Astrocyte (in vitro differentiated cells and primary cell): ENCODE measurements at regions not wholly inside any gene's neighbourhood (a gene's known extent, or its start where the extent isn't known, plus 50 kb on each side); places are given as distances from the start of the nearest gene placed in this dataset.

Experiments
- DNase-seq: peaks from one replicate; pipeline ENCODE4 v3.0.0-alpha.2; 2010; ENCODE audit warnings: low read depth
- FAIRE-seq: peaks from 2 replicates; lab custom pipeline; 2011; peaks lifted over from hg19 to GRCh38; lab: Jason Lieb, UNC
- H2AFZ ChIP-seq: 2 replicates; pipeline ENCODE4 v1.6.0; 2012; ENCODE audit warnings: low read depth, low read length, inconsistent platforms
- H3K27ac ChIP-seq: 2 replicates; pipeline ENCODE4 v1.5.1; 2011; ENCODE audit warnings: low read depth, low read length, inconsistent platforms
- H3K27me3 ChIP-seq: 2 replicates; pipeline ENCODE4 v1.6.0; 2011; ENCODE audit warnings: low read length, inconsistent platforms; ENCODE audit not compliant: insufficient read depth
- H3K36me3 ChIP-seq: 2 replicates; pipeline ENCODE4 v1.5.1; 2011; ENCODE audit warnings: low read length, inconsistent platforms; ENCODE audit not compliant: insufficient read depth
- H3K4me1 ChIP-seq: 2 replicates; pipeline ENCODE4 v1.5.1; 2011; ENCODE audit warnings: low read length, inconsistent platforms; ENCODE audit not compliant: insufficient read depth
- H3K4me2 ChIP-seq: 2 replicates; pipeline ENCODE4 v1.6.0; 2012; ENCODE audit warnings: low read length, inconsistent platforms
- H3K4me3 ChIP-seq: 2 replicates; pipeline ENCODE4 v1.5.1; 2011; ENCODE audit warnings: low read depth, mild to moderate bottlenecking, low read length, inconsistent platforms; ENCODE audit not compliant: insufficient read depth
- H3K79me2 ChIP-seq: 2 replicates; pipeline ENCODE4 v1.6.0; 2012; ENCODE audit warnings: mild to moderate bottlenecking, low read length, inconsistent platforms; ENCODE audit not compliant: insufficient read depth
- H3K9ac ChIP-seq: 2 replicates; pipeline ENCODE4 v1.6.0; 2012; ENCODE audit warnings: mild to moderate bottlenecking, low read length, inconsistent platforms
- H3K9me3 ChIP-seq: 2 replicates; pipeline ENCODE4 v1.5.1; 2012; ENCODE audit warnings: low read depth, mild to moderate bottlenecking, low read length, inconsistent platforms; ENCODE audit not compliant: insufficient read depth
- H4K20me1 ChIP-seq: 2 replicates; pipeline ENCODE4 v1.6.0; 2012; ENCODE audit warnings: low read length, inconsistent platforms; ENCODE audit not compliant: insufficient read depth
- H3K27ac Mint-ChIP-seq: one replicate; pipeline ENCODE4 v1.8.0; 2021; ENCODE audit warnings: mild to moderate bottlenecking, mixed read lengths; ENCODE audit not compliant: unreplicated experiment
- H3K27me3 Mint-ChIP-seq: one replicate; pipeline ENCODE4 v1.8.0; 2021; ENCODE audit warnings: low read depth, mixed read lengths; ENCODE audit not compliant: unreplicated experiment
- H3K36me3 Mint-ChIP-seq: one replicate; pipeline ENCODE4 v1.8.0; 2021; ENCODE audit warnings: low read depth, mixed read lengths; ENCODE audit not compliant: unreplicated experiment
- H3K4me1 Mint-ChIP-seq: one replicate; pipeline ENCODE4 v1.8.0; 2021; ENCODE audit warnings: low read depth, mixed read lengths; ENCODE audit not compliant: unreplicated experiment
- H3K4me3 Mint-ChIP-seq: one replicate; pipeline ENCODE4 v1.8.0; 2021; ENCODE audit warnings: mild to moderate bottlenecking, moderate library complexity, mixed read lengths; ENCODE audit not compliant: unreplicated experiment
- H3K9me3 Mint-ChIP-seq: one replicate; pipeline ENCODE4 v1.8.0; 2021; ENCODE audit warnings: mild to moderate bottlenecking, mixed read lengths; ENCODE audit not compliant: unreplicated experiment
- CTCF ChIP-seq: IDR thresholded peaks from 2 replicates; pipeline ENCODE4 v1.5.1; 2011; ENCODE audit warnings: low read depth, mild to moderate bottlenecking, inconsistent platforms, low read length, moderate library complexity; ENCODE audit not compliant: insufficient read depth
- EZH2 ChIP-seq: IDR thresholded peaks from 2 replicates; pipeline ENCODE4 v1.6.1; 2012; ENCODE audit warnings: mild to moderate bottlenecking, low read length, inconsistent platforms; ENCODE audit not compliant: insufficient read depth

GRCh38 chr22:47817380-47817779 lies 1054.9 kb downstream of the TBC1D22A start:
- peaks cover 14% of the 10 kb centered on the region for H3K9me3 ChIP-seq
- TF ChIP-seq EZH2 (no peak), CTCF (no peak)

GRCh38 chr22:47816863-47817210 lies 1054.4 kb downstream of the TBC1D22A start:
- Mint-ChIP-seq H3K36me3 (no peaks in the 10 kb centered on the region), H3K9me3 (peaks cover 6% of the 10 kb centered on the region), H3K27me3 (peaks cover 35% of the 10 kb centered on the region), H3K4me1 (no peaks in the 10 kb centered on the region), H3K27ac (no peak overlapping the region), H3K4me3 (no peak overlapping the region)
- no peaks in the 10 kb centered on the region for H3K36me3 ChIP-seq
- no peak overlapping the region for H3K4me2 ChIP-seq
- no peak overlapping the region for H2AFZ ChIP-seq
- peaks cover 14% of the 10 kb centered on the region for H3K9me3 ChIP-seq
- TF ChIP-seq EZH2 (no peak), CTCF (no peak)
- no peak overlapping the region for H3K27ac ChIP-seq
- DNase-seq (no peak), FAIRE-seq (no peak)
- H3K27me3 ChIP-seq, result no peaks in the 10 kb centered on the region
- no peaks in the 10 kb centered on the region for H4K20me1 ChIP-seq
- H3K4me1 ChIP-seq, result no peaks in the 10 kb centered on the region
- H3K4me3 ChIP-seq, result no peak overlapping the region
- H3K79me2 ChIP-seq, result no peaks in the 10 kb centered on the region
- H3K9ac ChIP-seq, result no peak overlapping the region

More at GRCh38 chr22:47817380-47817779, 1054.9 kb downstream of the TBC1D22A start:
- Histone ChIP-seq H3K36me3 (no peaks in the 10 kb centered on the region), H3K9ac (no peak overlapping the region), H3K4me1 (no peaks in the 10 kb centered on the region), H3K4me3 (no peak overlapping the region), H3K79me2 (no peaks in the 10 kb centered on the region), H2AFZ (no peak overlapping the region), H4K20me1 (no peaks in the 10 kb centered on the region), H3K27ac (no peak overlapping the region), H3K27me3 (no peaks in the 10 kb centered on the region), H3K4me2 (no peak overlapping the region)
- H3K4me1 Mint-ChIP-seq, result no peaks in the 10 kb centered on the region
- DNase-seq (no peak), FAIRE-seq (no peak)
- peaks cover 6% of the 10 kb centered on the region for H3K9me3 Mint-ChIP-seq
- H3K4me3 Mint-ChIP-seq, result no peak overlapping the region
- no peak overlapping the region for H3K27ac Mint-ChIP-seq
- peaks cover 30% of the 10 kb centered on the region for H3K27me3 Mint-ChIP-seq
- no peaks in the 10 kb centered on the region for H3K36me3 Mint-ChIP-seq

GRCh38 chr22:47816121-47816862 lies 1053.8 kb downstream of the TBC1D22A start:
- no peaks in the 10 kb centered on the region for H3K36me3 Mint-ChIP-seq
- H3K9ac ChIP-seq, result no peak overlapping the region
- H3K4me2 ChIP-seq, result no peak overlapping the region
- H3K27me3 ChIP-seq, result no peaks in the 10 kb centered on the region
- H3K27me3 Mint-ChIP-seq, result peaks cover 35% of the 10 kb centered on the region
- no peak overlapping the region for H2AFZ ChIP-seq
- no peak overlapping the region for H3K27ac ChIP-seq
- TF ChIP-seq EZH2 (no peak), CTCF (no peak)
- H3K36me3 ChIP-seq, result no peaks in the 10 kb centered on the region
- no peaks in the 10 kb centered on the region for H4K20me1 ChIP-seq
- H3K4me3 ChIP-seq, result no peak overlapping the region
- H3K9me3 Mint-ChIP-seq, result peaks cover 6% of the 10 kb centered on the region
- DNase-seq, result no peak
- peaks cover 14% of the 10 kb centered on the region for H3K9me3 ChIP-seq
- no peak for FAIRE-seq
- no peak overlapping the region for H3K27ac Mint-ChIP-seq
- H3K4me1 ChIP-seq, result no peaks in the 10 kb centered on the region
- no peak overlapping the region for H3K4me3 Mint-ChIP-seq
- no peaks in the 10 kb centered on the region for H3K4me1 Mint-ChIP-seq
- no peaks in the 10 kb centered on the region for H3K79me2 ChIP-seq
